A549 (cell line): ENCODE measurements at regions not wholly inside any gene's neighbourhood (a gene's known extent, or its start where the extent isn't known, plus 50 kb on each side); places are given as distances from the start of the nearest gene placed in this dataset.

Experiments
- ATAC-seq, 2 experiments: fragments of 200-7000 bp in 1 of 2; fragments of >200 bp in 1 of 2; cut with Nextera tagmentation in 1 of 2; cut with Tn5 transposase in 1 of 2; 3 replicates each; pipeline versions ENCODE4 v1.8.0 to v1.9.1; 2018 to 2020; ENCODE audit warnings: mild to moderate bottlenecking in 1 of 2, moderate library complexity in 1 of 2
- CTCF ChIA-PET: fragments of 300-600 bp; sonication (Branson Sonifier 250); formaldehyde crosslinking; extraction: SDS; loops from one replicate; lab custom pipeline; 2021; ENCODE audit warnings: antibody characterized with exemption, inconsistent platforms; lab: Yijun Ruan, JAX
- POLR2A ChIA-PET: fragments of 350-600 bp; formaldehyde crosslinking; extraction: SDS; loops from one replicate; lab custom pipeline; 2021; ENCODE audit warnings: antibody characterized with exemption, inconsistent platforms; lab: Yijun Ruan, JAX
- DNase-seq, 2 experiments: peaks; one replicate each; pipeline versions ENCODE4 v3.0.0 to v3.0.0-alpha.2; 2011 to 2016; ENCODE audit warnings: low read depth in 1 of 2, low spot score in 1 of 2
- FAIRE-seq: peaks from 2 replicates; lab custom pipeline; 2011; peaks lifted over from hg19 to GRCh38; lab: Jason Lieb, UNC
- H3K27ac ChIP-seq, 2 experiments: fragments of >200 bp; sonication (Bioruptor Twin); formaldehyde crosslinking; 3 replicates each; pipeline ENCODE4 v1.5.1; 2016 to 2017
- H3K4me1 ChIP-seq: fragments of >200 bp; sonication (Bioruptor Twin); formaldehyde crosslinking; 3 replicates; pipeline ENCODE4 v1.6.1; 2016
- H3K4me2 ChIP-seq: fragments of >200 bp; sonication (Bioruptor Twin); formaldehyde crosslinking; 3 replicates; pipeline ENCODE4 v1.6.1; 2016
- H3K4me3 ChIP-seq: fragments of >200 bp; sonication (Bioruptor Twin); formaldehyde crosslinking; 3 replicates; pipeline ENCODE4 v1.5.1; 2016
- H3K9me3 ChIP-seq: fragments of >200 bp; sonication (Bioruptor Twin); formaldehyde crosslinking; 3 replicates; pipeline ENCODE4 v1.6.1; 2016
- CBX8 ChIP-seq: fragments of 200-600 bp; sonication (generic); IDR thresholded peaks from 2 replicates; pipeline ENCODE4 v1.6.1; 2016
- CHD2 ChIP-seq: fragments of 150-350 bp; IDR thresholded peaks from 2 replicates; pipeline ENCODE4 v1.6.1; 2014; ENCODE audit warnings: low read length; ENCODE audit not compliant: partially characterized antibody
- CHD4 ChIP-seq: fragments of 200-600 bp; sonication (generic); IDR thresholded peaks from 2 replicates; pipeline ENCODE4 v1.6.1; 2016; ENCODE audit warnings: antibody characterized with exemption, mild to moderate bottlenecking, borderline replicate concordance
- CTCF ChIP-seq: fragments of >200 bp; sonication (Bioruptor Twin); formaldehyde crosslinking; IDR thresholded peaks from 3 replicates; pipeline ENCODE4 v1.5.1; 2016
- EHMT2 ChIP-seq: fragments of 200-600 bp; sonication (generic); IDR thresholded peaks from 2 replicates; pipeline ENCODE4 v1.6.1; 2016; ENCODE audit warnings: antibody characterized with exemption, low read depth, mild to moderate bottlenecking, moderate library complexity
- FOSB ChIP-seq: fragments of 250-450 bp; sonication (Bioruptor Pico); IDR thresholded peaks from 2 replicates; pipeline ENCODE4 v1.5.0; 2020; ENCODE audit warnings: mild to moderate bottlenecking, moderate library complexity
- FOSL2 ChIP-seq, 2 experiments: fragments of 450-650 bp in 1 of 2; fragments of >200 bp in 1 of 2; sonication (Bioruptor Twin) in 1 of 2; formaldehyde crosslinking; IDR thresholded peaks; 2 replicates each; pipeline versions ENCODE4 v1.5.0 to v1.6.1; 2016 to 2020; ENCODE audit warnings: mild to moderate bottlenecking in 1 of 2, moderate library complexity in 1 of 2
- HDAC2 ChIP-seq: fragments of 200-600 bp; sonication (generic); IDR thresholded peaks from 2 replicates; pipeline ENCODE4 v1.6.1; 2016
- HEYL ChIP-seq: fragments of 250-450 bp; sonication (Bioruptor Pico); IDR thresholded peaks from 2 replicates; pipeline ENCODE4 v1.8.0; 2021; ENCODE audit warnings: mild to moderate bottlenecking, moderate library complexity
- HOXB13 ChIP-seq: fragments of 250-450 bp; sonication (Bioruptor Pico); IDR thresholded peaks from 2 replicates; pipeline ENCODE4 v1.5.0; 2020; ENCODE audit warnings: low read depth, mild to moderate bottlenecking, moderate library complexity
- HOXB5 ChIP-seq: fragments of 250-450 bp; sonication (Bioruptor Pico); IDR thresholded peaks from 2 replicates; pipeline ENCODE4 v1.5.0; 2020; ENCODE audit warnings: mild to moderate bottlenecking, moderate library complexity
- KDM1A ChIP-seq: fragments of 200-600 bp; sonication (generic); IDR thresholded peaks from 2 replicates; pipeline ENCODE4 v1.6.1; 2016; ENCODE audit warnings: low read depth, mild to moderate bottlenecking
- MAZ ChIP-seq: fragments of 150-350 bp; IDR thresholded peaks from 2 replicates; pipeline ENCODE4 v1.6.1; 2014; ENCODE audit warnings: antibody characterized with exemption, low read depth, low read length, borderline replicate concordance
- MYC ChIP-seq: IDR thresholded peaks from 2 replicates; pipeline ENCODE4 v1.6.1; 2012; ENCODE audit warnings: mild to moderate bottlenecking, inconsistent platforms, low read length, improper control_type of control experiment, borderline replicate concordance
- NFE2L2 ChIP-seq: fragments of 150-350 bp; conservative IDR thresholded peaks from 2 replicates; pipeline ENCODE4 v1.6.1; 2014; ENCODE audit warnings: low read length
- PHF8 ChIP-seq: fragments of 200-600 bp; sonication (generic); IDR thresholded peaks from 2 replicates; pipeline ENCODE4 v1.6.1; 2016; ENCODE audit warnings: low read depth, mild to moderate bottlenecking, antibody characterized with exemption, moderate library complexity, borderline replicate concordance
- POLR2AphosphoS2 ChIP-seq: conservative IDR thresholded peaks from 2 replicates; pipeline ENCODE4 v1.6.1; 2012; ENCODE audit warnings: low read length, improper control_type of control experiment, inconsistent platforms
- RAD21 ChIP-seq, 2 experiments: fragments of >200 bp in 1 of 2; sonication (Bioruptor Twin) in 1 of 2; formaldehyde crosslinking in 1 of 2; IDR thresholded peaks in 1 of 2; conservative IDR thresholded peaks in 1 of 2; 2 replicates in 1 of 2; 3 replicates in 1 of 2; pipeline ENCODE4 v1.6.1; 2012 to 2018; ENCODE audit warnings: inconsistent platforms in 1 of 2
- RARB ChIP-seq: fragments of 250-450 bp; sonication (Bioruptor Pico); IDR thresholded peaks from 2 replicates; pipeline ENCODE4 v1.8.0; 2021; ENCODE audit warnings: mild to moderate bottlenecking, moderate library complexity
- TFCP2L1 ChIP-seq: fragments of 250-450 bp; sonication (Bioruptor Pico); IDR thresholded peaks from 2 replicates; pipeline ENCODE4 v1.5.0; 2021; ENCODE audit warnings: mild to moderate bottlenecking
- ZSCAN20 ChIP-seq: fragments of 250-450 bp; sonication (Bioruptor Pico); IDR thresholded peaks from 2 replicates; pipeline ENCODE4 v1.8.0; 2022; ENCODE audit warnings: mild to moderate bottlenecking, moderate library complexity
- WGBS: methylation state at CpG from one replicate; pipeline ENCODE4 v1.1.6; 2017; ENCODE audit errors: missing lambda C conversion rate; 5-methylcytosine and 5-hydroxymethylcytosine counted together
- TF ChIP-seq, protein P1 (sequence below): fragments of 250-450 bp; sonication (Bioruptor Pico); IDR thresholded peaks from 2 replicates; pipeline ENCODE4 v1.5.0; 2021; ENCODE audit warnings: mild to moderate bottlenecking, moderate library complexity, borderline replicate concordance
- TF ChIP-seq, protein P2 (sequence below): fragments of 450-650 bp; IDR thresholded peaks from 2 replicates; pipeline ENCODE4 v1.6.1; 2014; ENCODE audit warnings: antibody characterized with exemption

DNA sequence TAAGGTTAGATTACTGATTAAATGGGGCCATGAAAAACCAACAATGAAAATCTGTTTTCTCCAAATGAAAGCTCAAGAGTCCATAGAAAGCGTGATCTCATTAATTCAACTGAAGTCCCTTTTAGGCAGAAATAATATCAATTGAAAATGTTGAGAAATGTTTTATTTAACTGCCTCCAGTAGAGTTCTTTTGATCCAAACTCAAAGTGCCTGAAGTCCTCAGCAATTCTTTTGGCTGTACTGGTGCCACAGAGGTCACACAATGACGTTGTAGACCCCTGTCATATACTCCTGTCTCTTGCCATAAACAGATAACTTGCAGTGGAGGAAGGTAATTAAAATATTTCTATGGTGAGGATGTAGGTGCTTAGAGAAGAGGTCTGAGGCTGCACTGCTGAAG is 1420.5 kb downstream of the CDH12 start:
- CTCF ChIA-PET, result no interaction called here
- no peaks in the 10 kb centered on the region for H3K4me1 ChIP-seq
- no peak overlapping the region for H3K4me2 ChIP-seq
- ATAC-seq (no peak), FAIRE-seq (no peak)
- POLR2A ChIA-PET, result no interaction called here
- H3K27ac ChIP-seq, result no peak overlapping the region
- 17% methylated on average over 2 of the region's 2 CpGs for WGBS
- no peak overlapping the region for H3K4me3 ChIP-seq
- TF ChIP-seq PHF8 (no peak), MYC (no peak), NFE2L2 (no peak), HOXB5 (CRISPR knock-in tag) (no peak), CTCF (no peak), TFCP2L1 (CRISPR knock-in tag) (no peak), CBX8 (no peak), HOXB13 (no peak), RAD21 (conservative IDR thresholded peaks at IDR 0.05 in 1 of 2, IDR thresholded peaks at IDR 0.05 in 1 of 2) (no peak)
- TF ChIP-seq, protein P1, sequence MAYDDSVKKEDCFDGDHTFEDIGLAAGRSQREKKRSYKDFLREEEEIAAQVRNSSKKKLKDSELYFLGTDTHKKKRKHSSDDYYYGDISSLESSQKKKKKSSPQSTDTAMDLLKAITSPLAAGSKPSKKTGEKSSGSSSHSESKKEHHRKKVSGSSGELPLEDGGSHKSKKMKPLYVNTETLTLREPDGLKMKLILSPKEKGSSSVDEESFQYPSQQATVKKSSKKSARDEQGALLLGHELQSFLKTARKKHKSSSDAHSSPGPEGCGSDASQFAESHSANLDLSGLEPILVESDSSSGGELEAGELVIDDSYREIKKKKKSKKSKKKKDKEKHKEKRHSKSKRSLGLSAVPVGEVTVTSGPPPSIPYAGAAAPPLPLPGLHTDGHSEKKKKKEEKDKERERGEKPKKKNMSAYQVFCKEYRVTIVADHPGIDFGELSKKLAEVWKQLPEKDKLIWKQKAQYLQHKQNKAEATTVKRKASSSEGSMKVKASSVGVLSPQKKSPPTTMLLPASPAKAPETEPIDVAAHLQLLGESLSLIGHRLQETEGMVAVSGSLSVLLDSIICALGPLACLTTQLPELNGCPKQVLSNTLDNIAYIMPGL (CRISPR knock-in tag), result no peak
- TF ChIP-seq, all 56 proteins: peak for 0
- DNase-seq, result no peak
- H3K9me3 ChIP-seq, result no peaks in the 10 kb centered on the region

GRCh38 chr5:21424907-21425306 is 1428.2 kb downstream of the CDH12 start:
- ChIA-PET POLR2A (no interaction called here), CTCF (no interaction called here)
- DNase-seq (no peak), FAIRE-seq (no peak), ATAC-seq (no peak)
- no peak for TF ChIP-seq EHMT2
- TF ChIP-seq POLR2AphosphoS2, result no peak
- no peak for TF ChIP-seq CTCF
- TF ChIP-seq RAD21 (conservative IDR thresholded peaks at IDR 0.05 in 1 of 2, IDR thresholded peaks at IDR 0.05 in 1 of 2), result no peak
- TF ChIP-seq ZSCAN20 (CRISPR knock-in tag), result no peak
- no peak for TF ChIP-seq FOSL2 (IDR thresholded peaks at IDR 0.05)
- TF ChIP-seq FOSL2 (CRISPR knock-in tag; IDR thresholded peaks at IDR 0.05), result no peak
- no peak for TF ChIP-seq CHD4
- TF ChIP-seq FOSB (CRISPR knock-in tag), result no peak
- no peak for TF ChIP-seq CBX8
- TF ChIP-seq TFCP2L1 (CRISPR knock-in tag), result no peak
- TF ChIP-seq CHD2, result no peak
- TF ChIP-seq HEYL (CRISPR knock-in tag), result no peak
- no peak for TF ChIP-seq HDAC2
- no peak for TF ChIP-seq RARB (CRISPR knock-in tag)
- no peak for TF ChIP-seq KDM1A
- no peak for TF ChIP-seq MAZ
- TF ChIP-seq, protein P2, sequence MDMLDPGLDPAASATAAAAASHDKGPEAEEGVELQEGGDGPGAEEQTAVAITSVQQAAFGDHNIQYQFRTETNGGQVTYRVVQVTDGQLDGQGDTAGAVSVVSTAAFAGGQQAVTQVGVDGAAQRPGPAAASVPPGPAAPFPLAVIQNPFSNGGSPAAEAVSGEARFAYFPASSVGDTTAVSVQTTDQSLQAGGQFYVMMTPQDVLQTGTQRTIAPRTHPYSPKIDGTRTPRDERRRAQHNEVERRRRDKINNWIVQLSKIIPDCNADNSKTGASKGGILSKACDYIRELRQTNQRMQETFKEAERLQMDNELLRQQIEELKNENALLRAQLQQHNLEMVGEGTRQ, result no peak
- Histone ChIP-seq H3K4me3 (no peak overlapping the region), H3K4me2 (no peak overlapping the region), H3K4me1 (no peaks in the 10 kb centered on the region), H3K27ac (no peak overlapping the region), H3K9me3 (no peaks in the 10 kb centered on the region)
- 55% methylated on average over 1 of the region's 1 CpG for WGBS
